Inflammatory macrophage treated with lipopolysaccharide for 4 hours (primary cell): ENCODE measurements at regions not wholly inside any gene's neighbourhood (a gene's known extent, or its start where the extent isn't known, plus 50 kb on each side); places are given as distances from the start of the nearest gene placed in this dataset.
"Not testable (repeated sequence)": the region's sequence is repeated elsewhere in the genome, so short reads cannot be mapped to it uniquely, and the experiment has no call there.

Experiments used
- DNase-seq: peaks from one replicate; pipeline ENCODE4 v3.0.0-alpha.2; 2020

DNA sequence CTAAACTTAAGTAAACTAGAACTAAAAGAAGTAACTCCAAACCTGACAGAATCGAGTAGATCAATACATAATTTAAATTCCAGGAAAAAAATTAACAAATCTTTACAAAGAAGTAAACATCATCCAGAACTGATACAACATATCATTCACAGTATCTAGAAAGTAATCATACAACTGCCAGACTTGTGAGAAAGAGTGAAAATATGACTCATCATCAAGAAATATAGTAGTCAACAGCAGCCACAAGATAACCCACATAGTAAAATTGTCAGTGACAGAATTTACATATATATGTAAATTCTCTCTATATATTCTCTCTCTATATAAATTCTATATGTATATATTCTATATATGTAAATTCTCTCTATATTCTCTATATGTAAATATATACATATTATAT is 242.8 kb upstream of the RGS17 start:
- DNase-seq: no peak

DNA sequence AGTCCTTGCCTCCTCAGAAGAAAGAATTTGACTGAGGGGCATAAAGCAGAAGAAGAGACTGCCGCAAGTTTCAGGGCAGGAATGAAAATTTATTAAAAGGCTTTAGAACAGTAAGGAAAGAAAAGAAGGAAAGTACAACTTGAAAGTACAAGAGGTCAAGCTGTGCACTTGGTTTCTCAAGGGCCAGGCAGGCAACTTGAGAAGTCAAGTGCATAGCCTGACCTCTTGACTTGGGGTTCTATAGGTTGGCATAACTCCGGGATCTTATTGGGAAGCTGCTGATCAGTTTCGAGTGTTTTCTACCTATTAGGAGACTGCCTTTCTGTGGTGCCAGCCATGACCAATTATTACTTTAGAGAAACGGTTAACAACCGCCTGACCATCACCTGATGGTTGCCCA is 237.0 kb upstream of the RGS17 start:
- no peak for DNase-seq

DNA sequence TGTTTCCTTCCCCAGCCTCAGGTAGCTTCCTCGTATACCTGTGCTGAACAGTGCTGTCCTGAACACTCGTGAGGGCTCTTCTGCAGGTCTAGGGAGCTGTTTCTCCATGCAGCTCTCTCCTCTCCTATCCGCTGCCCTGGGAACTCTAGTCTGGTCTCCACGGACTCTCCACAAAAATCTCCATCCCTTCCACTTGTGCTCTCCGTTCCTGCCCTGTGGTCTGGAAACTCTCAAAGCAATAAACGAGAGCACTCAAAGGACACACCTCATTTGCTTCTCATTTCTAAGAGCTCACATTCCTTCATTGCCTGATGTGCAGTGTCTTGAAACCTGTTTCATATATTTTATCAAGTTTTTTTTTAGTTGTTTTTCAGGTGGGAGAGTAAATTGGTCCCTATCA is 235.9 kb upstream of the RGS17 start:
- no peak for DNase-seq

DNA sequence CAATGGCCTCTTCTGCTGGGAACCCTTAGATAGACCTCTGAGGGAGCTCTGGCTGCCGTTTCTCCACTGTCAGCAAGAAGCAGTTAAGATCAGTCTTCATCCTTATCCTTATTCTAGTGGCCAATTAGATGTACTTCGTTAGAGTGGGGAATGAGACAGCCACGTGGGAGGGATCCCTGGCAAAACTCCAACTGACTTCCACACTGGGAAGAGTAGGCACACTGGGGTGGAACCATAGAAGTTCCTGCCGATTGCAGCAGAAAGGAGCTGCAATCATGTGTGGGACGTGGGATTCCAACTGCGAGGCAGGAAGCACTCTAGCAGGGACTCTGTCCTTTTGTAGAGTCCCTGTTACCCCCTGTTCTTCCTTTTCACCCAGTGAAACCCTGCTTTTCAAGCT is 226.3 kb upstream of the RGS17 start:
- no peak for DNase-seq

DNA sequence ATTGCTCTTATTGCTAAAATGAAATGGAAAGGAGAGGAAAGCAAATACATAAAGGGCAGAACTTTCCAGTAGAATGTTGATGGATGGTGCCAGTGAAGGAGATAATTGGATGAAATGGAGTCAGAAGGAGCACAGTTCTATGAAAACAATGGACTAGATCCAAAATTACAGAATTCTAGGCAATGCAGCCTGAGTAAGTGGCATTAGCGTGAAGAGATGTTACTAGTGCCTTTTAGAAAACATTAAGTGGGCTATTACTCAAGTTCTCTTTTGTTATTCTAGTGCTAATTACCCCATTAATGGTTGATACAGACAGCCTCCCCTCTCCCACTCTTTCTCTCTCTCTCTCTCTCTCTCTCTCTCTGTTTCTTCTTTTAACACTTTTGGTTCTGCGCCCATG is 209.5 kb upstream of the RGS17 start:
- no peak for DNase-seq

DNA sequence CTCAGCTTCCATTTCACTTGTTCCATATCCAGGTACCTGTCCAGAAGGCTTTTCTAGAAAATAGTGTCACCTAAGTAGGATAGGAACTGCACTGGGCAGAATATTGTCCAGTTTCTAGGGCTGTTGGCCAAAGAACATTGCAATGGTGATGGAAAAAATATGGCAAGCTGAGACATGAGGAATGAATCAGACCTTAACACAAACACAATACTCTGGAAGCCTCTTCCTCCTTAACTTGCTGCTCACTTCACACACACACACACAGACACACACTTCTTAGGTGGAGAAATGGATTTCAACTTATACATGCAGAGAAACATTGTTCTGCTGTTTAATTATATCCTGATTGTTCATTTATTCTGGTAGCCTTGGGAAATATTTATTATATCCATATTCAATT is 203.0 kb upstream of the RGS17 start:
- DNase-seq: no peak

DNA sequence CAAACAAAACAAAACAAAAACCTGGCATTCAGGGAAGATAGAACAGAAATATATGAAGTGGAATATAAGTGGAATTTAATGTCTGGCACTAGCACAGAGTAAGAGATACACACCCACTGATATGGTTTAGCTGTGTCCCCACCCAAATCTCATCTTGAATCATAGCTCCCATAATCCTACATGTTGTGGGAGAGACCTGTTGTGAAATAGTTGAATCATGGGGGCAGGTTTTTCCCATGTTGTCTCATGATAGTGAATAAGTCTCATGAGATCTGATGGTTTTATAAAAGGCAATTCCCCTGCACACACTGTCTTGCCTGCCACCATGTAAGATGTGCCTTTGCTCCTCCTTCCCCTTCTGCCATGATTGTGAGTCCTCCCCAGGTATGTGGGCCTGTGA is 200.1 kb upstream of the RGS17 start:
- not testable (repeated sequence) for DNase-seq

DNA sequence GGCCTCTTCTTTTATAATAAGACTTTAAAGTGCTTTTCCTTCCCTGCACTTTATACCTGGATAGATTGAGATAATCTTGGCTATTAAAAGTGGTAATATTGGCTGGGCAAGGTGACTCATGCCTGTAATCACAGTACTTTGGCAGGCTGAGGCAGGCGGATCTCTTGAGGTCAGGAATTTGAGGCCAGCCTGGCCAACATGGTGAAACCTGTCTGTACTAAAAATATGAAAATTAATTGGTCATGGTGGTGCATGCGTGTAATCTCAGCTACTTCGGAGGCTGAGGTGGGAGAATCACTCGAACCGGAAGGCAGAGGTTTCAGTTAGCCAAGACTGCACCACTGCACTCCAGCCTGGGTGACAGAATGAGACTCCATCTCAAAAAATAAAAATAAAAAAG is 197.1 kb upstream of the RGS17 start:
- DNase-seq: no peak

DNA sequence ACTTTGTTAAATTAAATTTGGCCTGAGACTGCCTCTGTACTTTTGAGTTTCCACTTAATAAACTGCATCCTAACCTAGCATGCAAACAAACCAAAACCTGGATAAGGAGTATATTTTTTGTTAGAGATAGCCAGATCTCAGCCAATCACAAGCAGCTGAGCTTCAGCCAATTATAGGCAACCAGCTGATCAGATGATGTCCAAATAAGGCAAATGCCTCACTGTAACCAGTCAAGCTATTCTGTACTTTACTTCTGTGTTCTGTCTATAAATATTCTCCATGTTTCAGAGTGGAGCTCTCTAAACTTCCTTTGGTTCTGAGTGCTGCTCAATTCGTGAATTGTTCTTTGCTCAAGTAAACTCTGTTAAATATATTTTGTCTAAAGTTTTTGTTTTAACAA is 194.6 kb upstream of the RGS17 start:
- no peak for DNase-seq

DNA sequence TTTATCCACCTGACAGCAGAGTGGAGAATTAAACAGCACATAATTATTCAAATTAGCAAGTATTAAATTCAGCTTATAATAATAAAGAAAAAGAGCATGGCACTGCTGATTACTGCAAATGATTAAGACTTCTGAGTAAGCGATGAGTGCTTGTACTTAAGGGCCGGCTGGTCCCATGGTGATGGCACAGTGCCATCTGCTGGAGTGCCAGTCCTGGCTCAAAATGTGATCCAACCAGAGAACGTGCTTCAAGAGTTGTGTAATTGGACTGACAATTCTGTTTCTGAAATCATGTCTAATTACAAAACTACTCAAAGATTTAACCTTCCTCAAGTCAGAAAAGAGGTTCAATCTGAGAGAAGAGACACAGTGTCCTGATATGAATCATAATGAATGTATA is 181.6 kb upstream of the RGS17 start:
- DNase-seq: peak; percentile 60

DNA sequence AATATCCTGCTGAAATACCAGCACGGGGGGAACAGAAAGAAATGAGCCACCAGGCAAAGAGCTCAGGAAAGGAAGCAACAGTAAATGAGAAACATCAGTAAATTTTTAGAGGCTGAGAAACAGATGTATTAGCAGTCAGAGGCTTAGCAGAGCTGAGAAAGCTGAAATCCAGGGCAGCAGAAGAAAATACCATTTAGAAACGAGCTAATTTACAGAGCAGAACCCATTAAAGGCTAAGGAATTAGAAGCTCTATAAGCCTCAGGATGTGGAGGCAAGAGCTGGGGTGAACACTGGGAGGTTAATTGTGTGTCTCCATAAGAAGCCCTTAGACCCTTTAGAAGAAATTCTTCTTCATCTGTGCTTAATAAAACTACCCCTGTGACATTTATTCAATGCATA is 178.6 kb upstream of the RGS17 start:
- no peak for DNase-seq

DNA sequence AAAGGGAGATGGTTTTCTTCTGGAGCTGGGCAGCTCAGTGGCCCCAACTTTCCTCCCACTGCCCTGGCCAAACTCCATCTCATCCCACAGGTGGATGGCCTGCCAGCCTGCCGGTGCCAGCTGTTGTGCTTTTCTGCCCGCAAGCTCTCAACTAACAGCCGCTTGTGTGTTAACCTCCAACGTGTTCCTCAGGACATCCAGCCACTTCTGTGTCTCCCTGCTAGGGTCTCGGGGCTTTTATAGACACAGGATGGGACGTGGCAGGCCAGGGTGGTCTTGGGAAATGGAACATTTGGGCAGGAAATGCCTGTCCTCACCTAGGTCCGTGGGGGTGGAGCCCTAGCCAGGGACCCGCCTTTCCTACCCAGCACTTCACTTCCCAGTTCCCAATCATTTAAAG is 171.1 kb upstream of the RGS17 start:
- no peak for DNase-seq

DNA sequence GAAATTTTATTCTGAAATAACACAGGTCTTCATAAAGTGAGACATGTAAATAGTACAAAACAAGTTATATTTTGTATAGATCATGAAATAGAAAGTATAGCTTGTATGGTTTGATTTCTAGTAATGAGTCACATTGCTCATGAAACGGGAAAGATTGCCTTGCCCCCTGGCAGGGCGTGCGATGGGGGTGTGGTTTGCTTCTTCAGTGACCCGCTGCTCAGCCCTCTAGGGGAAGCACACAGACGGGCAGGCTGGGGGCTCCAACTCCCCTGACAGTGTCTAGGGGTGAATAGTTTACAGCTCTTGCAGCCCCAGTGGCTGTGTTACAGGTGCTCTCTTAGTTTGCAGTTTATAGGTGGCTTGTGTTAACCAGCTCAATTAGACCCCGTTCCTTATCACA is 170.5 kb upstream of the RGS17 start:
- DNase-seq: no peak

DNA sequence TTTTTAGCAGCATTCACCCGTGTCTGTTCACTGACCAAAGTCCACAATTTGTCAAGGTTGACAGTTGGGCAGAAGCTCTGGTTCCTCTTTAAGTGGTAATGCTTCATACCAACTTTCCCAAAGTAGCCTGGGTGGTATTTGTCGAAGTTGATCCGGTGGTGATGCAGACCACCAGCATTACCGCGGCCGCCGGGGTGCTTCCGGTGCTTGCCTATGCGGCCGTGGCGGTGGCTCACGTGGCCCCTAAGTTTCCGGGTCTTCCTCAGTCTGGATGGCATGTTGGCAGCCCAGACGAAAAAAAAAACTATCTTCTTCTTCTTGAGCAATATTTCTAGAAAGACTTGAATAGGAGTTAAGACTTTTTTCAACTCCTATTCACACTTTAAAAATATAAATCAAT is 151.4 kb upstream of the RGS17 start:
- not testable (repeated sequence) for DNase-seq

DNA sequence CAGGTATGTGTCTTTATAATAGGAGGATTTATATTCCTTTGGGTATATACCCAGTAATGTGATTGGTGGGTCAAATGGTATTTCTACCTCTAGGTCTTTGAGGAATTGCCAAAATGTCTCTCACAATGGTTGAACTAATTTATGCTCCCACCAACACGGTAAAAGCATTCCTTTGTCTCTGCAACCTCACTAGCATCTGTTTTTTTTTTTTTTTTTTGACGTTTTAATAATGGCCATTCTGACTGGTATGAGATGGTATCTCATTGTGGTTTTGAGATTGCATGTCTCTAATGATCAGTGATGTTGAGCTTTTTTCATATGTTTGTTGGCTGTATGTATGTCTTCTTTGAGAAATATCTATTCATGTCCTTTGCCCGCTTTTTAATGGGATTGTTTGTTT is 144.9 kb upstream of the RGS17 start:
- DNase-seq: no peak

DNA sequence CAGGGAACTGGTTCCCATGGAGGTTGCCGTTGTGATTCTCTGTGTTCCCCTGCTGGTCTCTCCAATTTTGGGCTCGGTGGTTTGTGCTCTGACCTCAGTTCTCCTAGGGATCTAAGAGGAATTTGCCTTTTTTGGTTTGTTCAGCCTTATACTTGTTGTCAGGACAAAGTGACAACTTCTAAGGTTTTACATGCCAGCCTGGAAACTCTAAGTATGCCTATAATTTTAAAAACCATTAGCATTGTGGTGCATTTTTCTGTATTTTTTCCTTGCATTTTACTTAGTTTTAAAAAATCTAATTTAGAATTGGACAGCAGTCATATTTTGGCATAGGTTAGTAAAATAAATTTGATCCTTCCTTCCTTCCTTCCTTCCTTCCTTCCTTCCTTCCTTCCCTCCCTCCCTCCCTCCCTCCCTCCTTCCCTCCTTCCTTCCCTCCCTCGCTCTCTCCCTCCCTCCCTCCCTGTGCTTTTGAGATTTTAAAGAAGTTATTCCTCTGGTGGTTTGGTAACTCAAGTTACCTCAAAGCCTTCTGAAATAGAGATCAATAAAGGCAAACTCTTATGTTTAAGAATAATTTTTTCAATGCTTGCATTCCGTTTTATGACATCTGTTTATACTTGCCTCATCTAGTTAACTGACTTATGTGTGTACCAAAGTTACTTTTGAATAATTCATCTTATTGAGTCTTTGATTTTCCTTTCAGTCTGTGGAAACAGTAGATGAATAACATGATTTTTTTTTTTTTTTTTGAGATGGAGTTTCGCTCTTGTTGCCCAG is 141.3 kb upstream of the RGS17 start:
- DNase-seq: no peak

DNA sequence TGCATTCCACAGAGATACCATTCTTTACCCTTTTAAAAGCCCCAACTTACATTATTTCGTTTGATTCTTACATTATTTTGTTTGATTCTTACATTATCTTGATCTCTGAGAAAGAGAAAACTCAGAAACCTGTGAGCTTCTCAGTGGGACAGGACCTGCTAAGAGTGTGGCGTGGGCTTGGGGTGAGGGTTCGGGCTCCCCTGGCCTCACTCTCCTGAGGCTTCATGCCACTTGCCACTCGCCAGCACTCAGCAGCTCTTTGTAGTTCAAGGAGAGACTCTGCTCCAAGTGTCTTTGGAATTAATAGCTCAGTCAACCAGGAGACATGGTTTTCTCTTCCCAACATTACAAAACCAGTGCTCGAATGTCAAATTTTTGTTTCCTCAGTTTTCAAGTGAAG is 132.4 kb upstream of the RGS17 start:
- DNase-seq: no peak

DNA sequence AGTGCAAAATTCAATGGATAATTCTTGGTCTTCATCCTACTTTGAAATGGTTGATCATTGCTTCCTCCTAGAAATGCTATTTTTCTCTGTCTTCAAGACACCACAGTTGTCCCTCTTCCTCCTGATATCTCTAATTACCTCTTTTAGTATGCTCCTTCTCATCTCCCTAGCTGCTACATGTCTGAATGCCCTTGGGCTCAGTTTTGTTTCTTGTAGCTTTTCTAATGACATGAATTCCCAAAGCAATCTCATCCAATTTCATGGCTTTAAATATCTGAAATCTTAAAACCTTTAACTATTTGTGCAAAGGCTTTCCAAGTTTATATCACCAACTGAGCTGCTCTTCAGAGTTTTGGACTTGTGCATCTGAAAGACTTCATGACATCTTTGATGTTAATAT is 120.2 kb upstream of the RGS17 start:
- no peak for DNase-seq

DNA sequence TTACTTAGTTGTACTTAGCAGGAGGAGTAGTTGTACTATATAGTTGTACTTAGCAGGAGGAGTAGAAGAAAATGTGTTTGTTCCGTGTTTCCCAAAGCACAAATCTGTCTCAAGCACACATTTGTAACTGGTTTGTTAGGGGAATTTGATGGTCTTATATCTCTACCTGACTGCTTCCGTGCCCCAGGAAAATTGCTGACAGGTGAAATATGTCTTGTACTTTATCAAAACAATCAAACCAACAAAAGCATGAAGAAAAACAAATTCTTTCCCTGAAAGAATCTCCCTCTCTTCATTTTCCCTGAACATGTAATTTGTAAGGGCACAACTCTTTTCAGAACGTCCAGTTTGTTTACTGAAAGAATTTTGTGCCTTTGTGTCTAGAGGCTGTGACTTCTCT is 106.6 kb upstream of the RGS17 start:
- no peak for DNase-seq

DNA sequence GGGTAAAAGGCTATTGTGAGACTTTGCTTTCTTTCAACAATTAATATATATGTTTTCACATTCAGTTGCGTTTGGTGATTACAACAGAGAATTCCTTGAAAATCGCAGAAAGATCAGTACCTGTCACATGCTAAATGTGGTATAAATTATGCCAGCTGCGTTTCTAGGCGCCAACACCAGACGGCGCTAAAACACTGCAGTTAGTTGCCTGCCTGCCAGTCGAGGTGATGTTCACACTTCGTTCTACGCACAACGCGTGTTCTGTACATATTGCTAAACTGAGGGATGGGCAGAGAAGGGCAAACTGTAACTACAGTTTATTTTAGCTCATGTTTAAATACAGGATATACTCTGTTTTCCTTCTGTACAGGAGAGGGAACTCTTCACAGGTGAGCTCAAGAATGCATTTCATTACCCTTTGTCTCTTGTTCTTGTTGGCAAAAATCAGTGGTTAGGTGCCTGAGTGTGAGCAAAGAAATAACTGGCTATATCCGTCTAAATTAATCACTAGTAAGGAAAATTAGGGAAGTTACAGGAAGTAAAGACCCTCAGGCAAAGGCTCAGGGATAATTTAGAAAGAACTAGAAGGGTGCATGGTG is 100.1 kb upstream of the RGS17 start:
- peak; percentile 40 for DNase-seq

DNA sequence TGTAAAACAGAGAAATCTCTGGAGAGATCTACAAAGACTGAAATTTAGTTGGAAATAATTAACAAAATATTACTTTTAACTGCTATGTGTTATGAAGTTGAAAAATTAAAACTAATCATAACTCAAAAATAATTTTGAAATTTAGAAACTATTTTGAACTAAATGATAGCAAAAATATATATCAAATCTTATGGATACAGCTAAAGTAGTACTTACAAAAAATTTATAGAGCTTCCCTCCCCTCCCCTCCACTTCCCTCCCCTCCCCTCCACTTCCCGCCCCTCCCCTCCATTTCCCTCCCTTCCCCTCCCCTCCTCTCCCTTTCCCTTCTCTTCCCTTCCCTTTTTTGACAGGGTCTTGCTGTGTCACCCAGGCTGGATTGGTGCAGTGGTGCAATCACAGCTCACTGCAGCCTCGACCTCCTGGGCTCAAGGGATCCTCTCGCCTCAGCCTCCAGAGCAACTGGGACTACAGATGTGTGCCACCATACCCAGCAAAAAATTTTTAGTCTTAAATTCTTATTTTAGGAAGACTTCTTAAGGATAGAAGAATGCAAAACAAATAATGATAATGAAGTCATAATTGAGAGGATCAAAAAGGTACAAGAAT is 87.2 kb upstream of the RGS17 start:
- no peak for DNase-seq

DNA sequence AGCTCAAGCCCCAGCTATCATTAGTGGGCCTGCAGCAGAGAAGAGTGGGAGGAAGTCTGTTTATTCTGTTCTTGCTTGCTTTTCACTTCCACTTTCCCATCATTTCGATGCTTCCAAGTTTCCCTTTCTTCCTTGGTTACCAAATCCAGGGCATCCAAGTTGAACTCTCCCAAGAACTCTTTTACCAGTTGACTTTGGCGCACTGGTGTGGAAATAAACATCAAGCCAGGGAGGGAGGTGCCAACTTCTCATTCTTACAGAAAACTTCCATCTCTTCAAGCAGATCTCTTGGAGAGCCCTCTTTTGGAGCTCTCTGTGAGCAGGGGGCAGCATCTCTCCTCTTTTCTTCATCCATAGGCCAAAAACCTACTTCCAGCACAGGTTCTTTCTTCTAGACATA is 85.7 kb upstream of the RGS17 start:
- no peak for DNase-seq

DNA sequence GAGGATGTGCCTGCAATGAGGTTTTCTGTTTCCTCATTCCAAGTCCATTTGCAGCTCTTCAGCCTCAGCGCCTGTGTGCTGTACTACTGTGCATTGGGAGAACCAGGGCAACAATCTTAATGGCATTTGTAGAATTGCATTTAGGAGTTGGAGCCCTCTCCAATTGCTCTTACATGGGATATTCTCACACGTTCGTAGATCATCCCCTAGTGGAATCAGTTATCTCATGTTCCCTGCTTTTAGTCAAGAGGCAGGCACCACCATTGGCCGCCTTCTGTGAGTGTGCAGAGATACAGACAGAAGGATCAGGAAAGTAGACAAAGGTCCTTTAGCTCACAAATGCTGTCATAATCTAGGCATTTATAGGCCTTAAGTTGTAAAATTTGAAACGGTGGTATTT is 84.2 kb upstream of the RGS17 start:
- DNase-seq: no peak

DNA sequence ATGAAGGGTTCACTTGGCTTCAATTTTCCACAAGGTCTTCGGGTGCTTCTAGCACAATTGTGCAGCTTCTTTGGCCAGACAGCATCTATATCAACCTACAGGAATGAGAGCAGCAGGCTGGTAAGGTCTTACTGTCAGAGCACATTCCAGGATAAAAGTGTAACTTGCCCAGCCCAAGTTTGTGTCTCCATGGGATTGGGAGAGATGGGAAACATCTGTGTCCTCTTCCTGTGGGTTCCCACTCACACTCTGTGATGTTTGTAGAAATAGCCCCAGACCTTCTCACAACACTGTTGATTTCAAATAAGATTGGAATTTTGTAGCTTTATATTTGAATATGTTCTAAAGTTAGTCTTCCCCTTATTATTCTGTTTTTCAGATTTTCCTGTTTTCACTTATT is 83.4 kb upstream of the RGS17 start:
- DNase-seq: no peak

DNA sequence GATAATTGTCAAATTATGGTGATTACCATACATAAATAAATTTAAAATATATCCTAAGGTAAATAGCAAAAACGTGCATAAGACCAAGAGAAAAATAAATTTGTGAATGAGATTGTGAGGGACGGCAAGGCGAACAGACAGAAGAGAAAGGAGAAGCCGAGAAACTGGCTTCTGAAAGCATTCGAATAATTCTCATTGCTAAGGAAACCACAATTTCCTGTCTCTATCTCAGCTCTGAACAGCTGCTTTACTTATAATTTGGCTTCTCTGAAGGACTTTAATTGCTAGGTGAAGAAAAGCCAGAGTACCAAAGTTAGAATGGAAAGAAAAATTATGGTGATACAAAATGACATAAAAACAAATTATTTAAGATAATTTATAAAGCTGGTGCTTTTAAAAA is 79.0 kb upstream of the RGS17 start:
- DNase-seq: no peak
